ENCODE measurements at regions not wholly inside any gene's neighbourhood (a gene's known extent, or its start where the extent isn't known, plus 50 kb on each side); places are given as distances from the start of the nearest gene placed in this dataset.
A peak's percentile ranks its signal among the peaks of the same experiment; 100 is the strongest.

GRCh38 chr6:28814032-28814976 lies 109.5 kb downstream of the TRIM27 start:
- Mint-ChIP-seq H3K27ac (ENCODE audit: unreplicated experiment) (no peak overlapping the region), H3K4me1 (ENCODE audit: low read depth, unreplicated experiment) (peaks cover 10% of the 10 kb centered on the region), H3K9me3 (ENCODE audit: unreplicated experiment) (peaks cover 12% of the 10 kb centered on the region), H3K36me3 (ENCODE audit: unreplicated experiment) (no peaks in the 10 kb centered on the region), H3K4me3 (ENCODE audit: unreplicated experiment) (peak overlapping the region; percentile 88), H3K27me3 (ENCODE audit: unreplicated experiment) (peaks cover 51% of the 10 kb centered on the region)
- TF ChIP-seq, protein P1, sequence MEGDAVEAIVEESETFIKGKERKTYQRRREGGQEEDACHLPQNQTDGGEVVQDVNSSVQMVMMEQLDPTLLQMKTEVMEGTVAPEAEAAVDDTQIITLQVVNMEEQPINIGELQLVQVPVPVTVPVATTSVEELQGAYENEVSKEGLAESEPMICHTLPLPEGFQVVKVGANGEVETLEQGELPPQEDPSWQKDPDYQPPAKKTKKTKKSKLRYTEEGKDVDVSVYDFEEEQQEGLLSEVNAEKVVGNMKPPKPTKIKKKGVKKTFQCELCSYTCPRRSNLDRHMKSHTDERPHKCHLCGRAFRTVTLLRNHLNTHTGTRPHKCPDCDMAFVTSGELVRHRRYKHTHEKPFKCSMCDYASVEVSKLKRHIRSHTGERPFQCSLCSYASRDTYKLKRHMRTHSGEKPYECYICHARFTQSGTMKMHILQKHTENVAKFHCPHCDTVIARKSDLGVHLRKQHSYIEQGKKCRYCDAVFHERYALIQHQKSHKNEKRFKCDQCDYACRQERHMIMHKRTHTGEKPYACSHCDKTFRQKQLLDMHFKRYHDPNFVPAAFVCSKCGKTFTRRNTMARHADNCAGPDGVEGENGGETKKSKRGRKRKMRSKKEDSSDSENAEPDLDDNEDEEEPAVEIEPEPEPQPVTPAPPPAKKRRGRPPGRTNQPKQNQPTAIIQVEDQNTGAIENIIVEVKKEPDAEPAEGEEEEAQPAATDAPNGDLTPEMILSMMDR (IDR thresholded peaks at IDR 0.05; ENCODE audit: partially characterized antibody, unreplicated experiment): no peak
- peak; percentile 57 for DNase-seq

DNA sequence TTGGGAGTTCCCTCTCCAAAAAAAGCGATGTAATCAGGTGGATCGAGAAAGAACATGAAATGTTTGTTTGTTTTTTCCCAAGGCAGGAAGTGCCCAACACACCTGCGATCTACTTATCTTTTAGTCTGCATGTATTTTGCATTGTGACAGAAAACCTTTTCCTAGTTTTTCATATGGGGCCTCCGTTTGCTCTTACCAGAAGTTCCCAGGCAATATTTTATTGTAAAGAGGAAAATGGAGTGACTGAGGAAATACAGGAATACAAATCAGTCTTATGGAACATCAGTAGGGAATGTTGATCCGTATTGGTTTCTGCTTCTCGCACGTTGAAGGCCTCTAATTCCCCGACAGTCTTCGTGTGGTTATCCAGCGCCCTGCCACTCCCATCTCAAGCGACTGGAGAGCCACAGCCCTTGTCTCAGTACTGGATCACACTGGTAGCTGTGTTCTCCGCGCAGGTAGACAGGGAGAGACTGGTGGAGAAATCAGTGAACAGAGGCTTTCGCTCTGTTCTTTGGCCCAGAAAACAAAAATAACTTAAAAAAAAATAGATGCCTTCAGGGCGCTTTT lies 107.4 kb downstream of the TRIM27 start:
- peaks cover 2% of the 10 kb centered on the region for H3K4me1 Mint-ChIP-seq (ENCODE audit: low read depth, unreplicated experiment)
- peaks cover 41% of the 10 kb centered on the region for H3K27me3 Mint-ChIP-seq (ENCODE audit: unreplicated experiment)
- H3K4me3 Mint-ChIP-seq (ENCODE audit: unreplicated experiment): peak overlapping the region; percentile 55
- no peaks in the 10 kb centered on the region for H3K36me3 Mint-ChIP-seq (ENCODE audit: unreplicated experiment)
- peaks cover 7% of the 10 kb centered on the region for H3K9me3 Mint-ChIP-seq (ENCODE audit: unreplicated experiment)
- H3K27ac Mint-ChIP-seq (ENCODE audit: unreplicated experiment): no peak overlapping the region
- TF ChIP-seq, protein P1 (IDR thresholded peaks at IDR 0.05; ENCODE audit: partially characterized antibody, unreplicated experiment): no peak
- DNase-seq: no peak

GRCh38 chr6:28816909-28817807 lies 106.6 kb downstream of the TRIM27 start:
- Mint-ChIP-seq H3K27ac (ENCODE audit: unreplicated experiment) (peak overlapping the region; percentile 24), H3K36me3 (ENCODE audit: unreplicated experiment) (no peaks in the 10 kb centered on the region), H3K9me3 (ENCODE audit: unreplicated experiment) (peaks cover 4% of the 10 kb centered on the region), H3K4me3 (ENCODE audit: unreplicated experiment) (peak overlapping the region; percentile 55), H3K4me1 (ENCODE audit: low read depth, unreplicated experiment) (peaks cover 2% of the 10 kb centered on the region), H3K27me3 (ENCODE audit: unreplicated experiment) (peaks cover 38% of the 10 kb centered on the region)
- TF ChIP-seq, protein P1 (IDR thresholded peaks at IDR 0.05; ENCODE audit: partially characterized antibody, unreplicated experiment): no peak
- DNase-seq: no peak

DNA sequence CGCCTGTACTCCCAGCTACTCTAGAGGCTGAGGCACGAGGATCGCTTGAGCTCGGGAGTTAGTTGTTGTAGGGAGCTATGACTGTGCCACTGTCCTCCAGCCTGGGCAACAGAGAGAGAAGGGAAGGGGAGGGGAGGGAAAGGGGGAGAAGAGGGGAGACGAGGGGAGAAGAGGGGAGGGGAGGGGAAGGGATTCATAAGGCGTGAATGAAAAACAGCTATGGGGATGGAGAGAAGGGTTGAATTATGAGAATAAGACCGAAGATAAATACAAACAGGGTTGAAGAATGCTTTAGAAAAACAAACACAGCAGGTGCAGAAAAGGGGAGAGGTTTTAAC lies 106.0 kb downstream of the TRIM27 start:
- no peaks in the 10 kb centered on the region for H3K36me3 Mint-ChIP-seq (ENCODE audit: unreplicated experiment)
- H3K4me3 Mint-ChIP-seq (ENCODE audit: unreplicated experiment): no peak overlapping the region
- H3K9me3 Mint-ChIP-seq (ENCODE audit: unreplicated experiment): no peaks in the 10 kb centered on the region
- TF ChIP-seq, protein P1 (IDR thresholded peaks at IDR 0.05; ENCODE audit: partially characterized antibody, unreplicated experiment): no peak
- no peak overlapping the region for H3K27ac Mint-ChIP-seq (ENCODE audit: unreplicated experiment)
- DNase-seq: no peak
- peaks cover 2% of the 10 kb centered on the region for H3K4me1 Mint-ChIP-seq (ENCODE audit: low read depth, unreplicated experiment)
- H3K27me3 Mint-ChIP-seq (ENCODE audit: unreplicated experiment): peaks cover 32% of the 10 kb centered on the region

Measured in glutamatergic neuron (in vitro differentiated cells).